ENCODE measurements at regions not wholly inside any gene's neighbourhood (a gene's known extent, or its start where the extent isn't known, plus 50 kb on each side); places are given as distances from the start of the nearest gene placed in this dataset.

GRCh38 chr9:20225826-20226225, 396.5 kb downstream of the MLLT3 start:
- Histone ChIP-seq H2AFZ (replicated peaks; ENCODE audit: low read length, poor library complexity) (no peak overlapping the region), H4K20me1 (ENCODE audit: insufficient read depth, low read length) (no peaks in the 10 kb centered on the region), H2BK15ac (ENCODE audit: low read depth, low read length) (no peak overlapping the region), H4K5ac (ENCODE audit: low read depth, low read length) (no peak overlapping the region), H3K4ac (ENCODE audit: low read depth, low read length) (no peak overlapping the region), H3K9me3 (ENCODE audit: control insufficient read depth, insufficient read depth, low read length) (no peaks in the 10 kb centered on the region), H3K14ac (replicated peaks; ENCODE audit: low read depth, low read length) (no peak overlapping the region), H3K4me3 (ENCODE audit: insufficient read depth, low read depth, low read length) (peak overlapping the region; percentile 44; the same call in 1 of the 2 replicates), H3K27me3 (ENCODE audit: control insufficient read depth, insufficient read depth, low read length) (no peaks in the 10 kb centered on the region), H3K9me1 (ENCODE audit: insufficient read depth, low read length) (no peaks in the 10 kb centered on the region), H2AK5ac (ENCODE audit: low read depth, low read length) (no peak overlapping the region), H3K4me2 (ENCODE audit: low read depth, low read length) (peak overlapping the region; percentile 77; the same call in 1 of the 2 replicates), H3K4me1 (ENCODE audit: control insufficient read depth, insufficient read depth, low read length) (no peaks in the 10 kb centered on the region), H2BK120ac (ENCODE audit: low read depth, low read length) (no peak overlapping the region), H3K79me1 (ENCODE audit: low read depth in 1 of 2, low read length in 2 of 2) (no peaks in the 10 kb centered on the region), H3K36me3 (ENCODE audit: control insufficient read depth, insufficient read depth, low read length) (no peaks in the 10 kb centered on the region), H3K27ac (ENCODE audit: insufficient read depth, low read length) (no peak overlapping the region), H2BK5ac (ENCODE audit: low read depth, low read length, poor library complexity, severe bottlenecking) (no peak overlapping the region), H4K91ac (ENCODE audit: insufficient read depth, low read depth, low read length) (no peak overlapping the region), H2AK9ac (replicated peaks; ENCODE audit: low read depth, low read length, poor library complexity) (no peak overlapping the region), H3K23ac (ENCODE audit: low read depth, low read length) (no peak overlapping the region), H2BK20ac (ENCODE audit: low read depth, low read length) (no peak overlapping the region), H4K8ac (ENCODE audit: low read depth in 2 of 2, low read length in 2 of 2) (no peak overlapping the region), H3K18ac (ENCODE audit: low read depth, low read length) (no peak overlapping the region), H3K9ac (ENCODE audit: low read depth, low read length) (no peak overlapping the region), H3K56ac (ENCODE audit: extremely low read depth, insufficient read depth, low read length) (no peak overlapping the region)
- in situ Hi-C loops (cut with MboI; ENCODE audit: low sequenced_read_pairs): no loop called here
- ChIA-PET CTCF (interaction anchor here (1.3 kb wide), 1 partner anchor 11 kb away, joined by 3 read pairs; no protein-coding TSS in a partner anchor), POLR2A (ENCODE audit: unreplicated experiment) (no interaction called here)
- intact Hi-C loops (cut with micrococcal nuclease): no loop called here
- no CpG with 5 or more reads among the region's 1 CpG for WGBS, 2 experiments (ENCODE audit: extremely low coverage in 2 of 2, insufficient read length in 1 of 2)
- ATAC-seq (ENCODE audit: low read depth) (no peak), DNase-seq (no peak)
- no peak for TF ChIP-seq CTCF (conservative IDR thresholded peaks at IDR 0.05; ENCODE audit: low read depth, low read length)
- TF ChIP-seq POLR2A (IDR thresholded peaks at IDR 0.05; ENCODE audit: low read depth, low read length): no peak
- no peak for TF ChIP-seq CEBPB (IDR thresholded peaks at IDR 0.05; ENCODE audit: low read depth, low read length)
- no peak for TF ChIP-seq MXI1 (IDR thresholded peaks at IDR 0.05; ENCODE audit: borderline replicate concordance, low read depth, low read length)
- TF ChIP-seq ELK1 (IDR thresholded peaks at IDR 0.05; ENCODE audit: borderline replicate concordance, low read depth, low read length): no peak
- BruUV-seq (replicated peaks): no TSS peak
- dilution Hi-C loops (cut with HindIII; ENCODE audit: low sequenced_read_pairs, unreplicated experiment): no loop called here
